Calu3 (cell line): ENCODE measurements at regions not wholly inside any gene's neighbourhood (a gene's known extent, or its start where the extent isn't known, plus 50 kb on each side); places are given as distances from the start of the nearest gene placed in this dataset.

Experiments
- BruUV-seq: library from RNA; stranded (reverse); fragments of 400-500 nt; replicated peaks from 2 replicates; lab custom pipeline; 2021; lab: Mats Ljungman, UMichigan
- CTCF ChIA-PET: fragments of 300-600 bp; sonication (Branson Sonifier 250); formaldehyde crosslinking; loops from one replicate; lab custom pipeline; 2022; ENCODE audit warnings: antibody characterized with exemption; lab: Charles Lee
- DNase-seq: peaks from one replicate; pipeline ENCODE4 v3.0.0; 2022
- H3K27ac Mint-ChIP-seq: one replicate; pipeline ENCODE4 v1.8.0; 2022; ENCODE audit warnings: mixed read lengths; ENCODE audit not compliant: unreplicated experiment
- H3K27me3 Mint-ChIP-seq: one replicate; pipeline ENCODE4 v1.8.0; 2022; ENCODE audit warnings: mixed read lengths; ENCODE audit not compliant: unreplicated experiment
- H3K36me3 Mint-ChIP-seq: one replicate; pipeline ENCODE4 v1.8.0; 2022; ENCODE audit warnings: mild to moderate bottlenecking, moderate library complexity, mixed read lengths; ENCODE audit not compliant: insufficient read depth, unreplicated experiment
- H3K4me1 Mint-ChIP-seq: one replicate; pipeline ENCODE4 v1.8.0; 2022; ENCODE audit warnings: mild to moderate bottlenecking, low read depth, mixed read lengths; ENCODE audit not compliant: unreplicated experiment
- H3K4me3 Mint-ChIP-seq: one replicate; pipeline ENCODE4 v1.8.0; 2022; ENCODE audit warnings: mild to moderate bottlenecking, low read depth, moderate library complexity, mixed read lengths; ENCODE audit not compliant: unreplicated experiment
- H3K9me3 Mint-ChIP-seq: one replicate; pipeline ENCODE4 v1.8.0; 2022; ENCODE audit warnings: low read depth, mixed read lengths; ENCODE audit not compliant: unreplicated experiment
- CTCF ChIP-seq: fragments of 200-600 bp; IDR thresholded peaks from one replicate; pipeline ENCODE4 v1.8.0; 2022; ENCODE audit warnings: antibody characterized with exemption; ENCODE audit not compliant: unreplicated experiment
- intact Hi-C: fragments of 100-400 bp; cut with micrococcal nuclease; formaldehyde crosslinking; loops from one replicate; pipeline ENCODE4 v1.10.0; 2022; ENCODE audit not compliant: unreplicated experiment

DNA sequence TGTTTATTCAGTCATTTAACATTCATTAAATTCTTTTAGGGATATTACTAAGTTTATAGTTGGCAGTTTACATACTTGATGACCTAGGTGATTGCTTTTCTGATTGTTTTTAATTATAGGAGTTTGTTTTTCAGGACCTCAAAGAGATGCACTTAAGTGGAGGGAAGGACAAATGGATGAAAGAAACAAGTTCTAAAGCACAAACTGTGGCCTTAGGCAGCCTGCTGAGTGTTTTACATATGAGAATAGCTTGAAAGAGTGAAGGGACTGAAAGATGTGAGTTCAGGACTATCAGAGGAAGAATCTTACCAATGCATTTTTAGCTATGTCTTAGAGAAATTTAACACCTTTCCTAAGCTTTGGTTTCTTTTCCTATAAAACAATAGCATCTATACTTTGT, 402.6 kb downstream of the KLF12 start:
- BruUV-seq, result no TSS peak
- CTCF ChIA-PET, result no interaction called here
- Mint-ChIP-seq H3K4me3 (no peak overlapping the region), H3K36me3 (no peaks in the 10 kb centered on the region), H3K9me3 (no peaks in the 10 kb centered on the region), H3K27ac (no peak overlapping the region), H3K27me3 (no peaks in the 10 kb centered on the region), H3K4me1 (peaks cover 8% of the 10 kb centered on the region)
- no peak for DNase-seq
- intact Hi-C loops, result no loop called here
- TF ChIP-seq CTCF, result no peak

GRCh38 chr13:73730014-73730413, 404.2 kb downstream of the KLF12 start:
- H3K4me1 Mint-ChIP-seq, result peaks cover 8% of the 10 kb centered on the region
- no TSS peak for BruUV-seq
- H3K27ac Mint-ChIP-seq, result no peak overlapping the region
- DNase-seq, result no peak
- H3K36me3 Mint-ChIP-seq, result no peaks in the 10 kb centered on the region
- TF ChIP-seq CTCF, result no peak
- CTCF ChIA-PET, result no interaction called here
- intact Hi-C loops, result no loop called here
- no peaks in the 10 kb centered on the region for H3K27me3 Mint-ChIP-seq
- no peak overlapping the region for H3K4me3 Mint-ChIP-seq
- H3K9me3 Mint-ChIP-seq, result no peaks in the 10 kb centered on the region

GRCh38 chr13:73729046-73729445, 405.2 kb downstream of the KLF12 start:
- intact Hi-C loops, result no loop called here
- Mint-ChIP-seq H3K36me3 (no peaks in the 10 kb centered on the region), H3K9me3 (no peaks in the 10 kb centered on the region), H3K4me3 (no peak overlapping the region), H3K4me1 (peaks cover 8% of the 10 kb centered on the region), H3K27ac (no peak overlapping the region), H3K27me3 (no peaks in the 10 kb centered on the region)
- no peak for TF ChIP-seq CTCF
- no peak for DNase-seq
- CTCF ChIA-PET, result no interaction called here
- no TSS peak for BruUV-seq

GRCh38 chr13:73722120-73722519, 412.1 kb downstream of the KLF12 start:
- CTCF ChIA-PET, result interaction anchor here (0.6 kb wide), 1 partner anchor 484 kb away, joined by 8 read pairs; no protein-coding TSS in a partner anchor
- no peak for TF ChIP-seq CTCF
- no peaks in the 10 kb centered on the region for H3K4me1 Mint-ChIP-seq
- no peaks in the 10 kb centered on the region for H3K36me3 Mint-ChIP-seq
- BruUV-seq, result no TSS peak
- H3K27ac Mint-ChIP-seq, result no peak overlapping the region
- intact Hi-C loops, result no loop called here
- no peaks in the 10 kb centered on the region for H3K27me3 Mint-ChIP-seq
- H3K9me3 Mint-ChIP-seq, result no peaks in the 10 kb centered on the region
- H3K4me3 Mint-ChIP-seq, result no peak overlapping the region
- DNase-seq, result no peak
